PC-3 (cell line): ENCODE measurements at regions not wholly inside any gene's neighbourhood (a gene's known extent, or its start where the extent isn't known, plus 50 kb on each side); places are given as distances from the start of the nearest gene placed in this dataset.

Experiments
- ATAC-seq: fragments of 200-7000 bp; cut with Tn5 transposase; 2 replicates; pipeline ENCODE4 v1.9.1; 2020; ENCODE audit warnings: mild to moderate bottlenecking, moderate library complexity
- BruUV-seq: library from RNA; stranded (reverse); fragments of 400-500 nt; replicated peaks from 2 replicates; lab custom pipeline; 2021; lab: Mats Ljungman, UMichigan
- CTCF ChIA-PET: fragments of 300-600 bp; sonication (Branson Sonifier 250); formaldehyde crosslinking; loops from one replicate; lab custom pipeline; 2022; ENCODE audit warnings: antibody characterized with exemption; lab: Charles Lee
- POLR2A ChIA-PET: fragments of 300-600 bp; sonication (Branson Sonifier 250); formaldehyde crosslinking; loops from one replicate; lab custom pipeline; 2022; ENCODE audit warnings: antibody characterized with exemption; ENCODE audit not compliant: unreplicated experiment; lab: Charles Lee
- DNase-seq: peaks from one replicate; pipeline ENCODE4 v3.0.0-alpha.2; 2015
- H2AFZ ChIP-seq: fragments of 300-600 bp; sonication (generic); 2 replicates; pipeline ENCODE4 v1.6.0; 2016; ENCODE audit warnings: antibody characterized with exemption, low read length
- H3F3A ChIP-seq: fragments of 300-600 bp; sonication (generic); one replicate; pipeline ENCODE4 v1.6.0; 2017; ENCODE audit warnings: antibody characterized with exemption, low read length, control low read depth, mild to moderate bottlenecking; ENCODE audit not compliant: unreplicated experiment
- H3K27ac ChIP-seq: fragments of 300-600 bp; sonication (generic); 2 replicates; pipeline ENCODE4 v1.5.1; 2016; ENCODE audit warnings: mild to moderate bottlenecking, low read length
- H3K27me3 ChIP-seq: fragments of 300-600 bp; sonication (generic); 2 replicates; pipeline ENCODE4 v1.6.1; 2016; ENCODE audit warnings: low read length, mixed read lengths
- H3K36me3 ChIP-seq: fragments of 300-600 bp; sonication (generic); 2 replicates; pipeline ENCODE4 v1.6.1; 2016; ENCODE audit warnings: low read depth, mixed run types, low read length, mixed read lengths
- H3K4me1 ChIP-seq: fragments of 300-600 bp; sonication (generic); 2 replicates; pipeline ENCODE4 v1.5.1; 2016; ENCODE audit warnings: low read length; ENCODE audit not compliant: insufficient read depth
- H3K4me2 ChIP-seq: fragments of 300-600 bp; sonication (generic); 2 replicates; pipeline ENCODE4 v1.6.0; 2016; ENCODE audit warnings: low read length
- H3K4me3 ChIP-seq: fragments of 300-600 bp; sonication (generic); 2 replicates; pipeline ENCODE4 v1.5.1; 2016; ENCODE audit warnings: mild to moderate bottlenecking, low read length, mixed read lengths
- H3K79me2 ChIP-seq: fragments of 300-600 bp; sonication (generic); 2 replicates; pipeline ENCODE4 v1.6.1; 2017; ENCODE audit warnings: low read length, mixed read lengths
- H3K9ac ChIP-seq: fragments of 300-600 bp; sonication (generic); 2 replicates; pipeline ENCODE4 v1.6.0; 2016; ENCODE audit warnings: mild to moderate bottlenecking, low read length
- H3K9me2 ChIP-seq: fragments of 300-600 bp; sonication (generic); replicated peaks from 2 replicates; pipeline ENCODE4 v1.6.1; 2016; ENCODE audit warnings: mixed run types, low read length, mixed read lengths
- H3K9me3 ChIP-seq: fragments of 300-600 bp; sonication (generic); 2 replicates; pipeline ENCODE4 v1.6.1; 2016; ENCODE audit warnings: low read length, mixed read lengths
- H4K20me1 ChIP-seq: fragments of 300-600 bp; sonication (generic); 2 replicates; pipeline ENCODE4 v1.6.1; 2016; ENCODE audit warnings: low read length, mixed read lengths
- CTCF ChIP-seq: fragments of 300-600 bp; sonication (generic); conservative IDR thresholded peaks from 2 replicates; pipeline ENCODE4 v1.5.1; 2017; ENCODE audit warnings: antibody characterized with exemption, low read depth, mild to moderate bottlenecking, low read length
- EZH2 ChIP-seq: fragments of 300-600 bp; sonication (generic); IDR thresholded peaks from one replicate; pipeline ENCODE4 v1.6.1; 2017; ENCODE audit warnings: antibody characterized with exemption, mild to moderate bottlenecking, low read length; ENCODE audit not compliant: unreplicated experiment
- EZH2phosphoT487 ChIP-seq: fragments of 300-600 bp; sonication (generic); IDR thresholded peaks from 2 replicates; pipeline ENCODE4 v1.6.1; 2018; ENCODE audit warnings: mild to moderate bottlenecking, antibody characterized with exemption, low read length, borderline replicate concordance
- intact Hi-C: fragments of 100-400 bp; cut with micrococcal nuclease; formaldehyde crosslinking; loops from 2 replicates; pipeline ENCODE4 v1.9.0; 2023

- Histone ChIP-seq H3K9me3 (no peaks in the 10 kb centered on the region), H3K79me2 (no peaks in the 10 kb centered on the region), H3K9ac (peak overlapping the region; percentile 11; the same call in 1 of the 2 replicates), H4K20me1 (no peaks in the 10 kb centered on the region), H3K4me2 (peak overlapping the region; percentile 74), H3K9me2 (no peaks in the 10 kb centered on the region), H3F3A (no peaks in the 10 kb centered on the region), H3K27ac (peak overlapping the region; percentile 53), H3K27me3 (no peaks in the 10 kb centered on the region), H3K36me3 (no peaks in the 10 kb centered on the region), H3K4me3 (peak overlapping the region; percentile 39), H3K4me1 (peaks cover 14% of the 10 kb centered on the region), H2AFZ (peak overlapping the region; percentile 41)
- TF ChIP-seq EZH2 (no peak), CTCF (no peak), EZH2phosphoT487 (no peak)
- CTCF ChIA-PET, result no interaction called here
- ATAC-seq (peak; percentile 100), DNase-seq (peak; percentile 95)
- no TSS peak for BruUV-seq
- POLR2A ChIA-PET, result no interaction called here
- intact Hi-C loops, result no loop called here
These were observed 303.9 kb upstream of the RASGRP1 start for GRCh38 chr15:38868326-38869114.

GRCh38 chr15:38871638-38872037, 307.0 kb upstream of the RASGRP1 start:
- Histone ChIP-seq H3K27ac (no peak overlapping the region), H3K27me3 (no peaks in the 10 kb centered on the region), H3K9ac (no peak overlapping the region), H4K20me1 (no peaks in the 10 kb centered on the region), H3K4me1 (peaks cover 14% of the 10 kb centered on the region), H3K36me3 (no peaks in the 10 kb centered on the region), H3K9me2 (no peaks in the 10 kb centered on the region), H3F3A (no peaks in the 10 kb centered on the region), H3K4me2 (no peak overlapping the region), H3K9me3 (no peaks in the 10 kb centered on the region), H2AFZ (no peak overlapping the region), H3K79me2 (no peaks in the 10 kb centered on the region), H3K4me3 (no peak overlapping the region)
- intact Hi-C loops, result no loop called here
- POLR2A ChIA-PET, result no interaction called here
- TF ChIP-seq EZH2, result no peak
- TF ChIP-seq CTCF, result no peak
- no peak for TF ChIP-seq EZH2phosphoT487
- CTCF ChIA-PET, result no interaction called here
- no TSS peak for BruUV-seq
- ATAC-seq, result no peak
- no peak for DNase-seq

GRCh38 chr15:38872732-38873131, 308.1 kb upstream of the RASGRP1 start:
- CTCF ChIA-PET, result no interaction called here

More at GRCh38 chr15:38872732-38873131, 308.1 kb upstream of the RASGRP1 start:
- no peaks in the 10 kb centered on the region for H3K79me2 ChIP-seq
- H3K4me3 ChIP-seq, result no peak overlapping the region
- H2AFZ ChIP-seq, result no peak overlapping the region
- ATAC-seq, result no peak
- no peaks in the 10 kb centered on the region for H3K36me3 ChIP-seq
- BruUV-seq, result no TSS peak
- no peak overlapping the region for H3K9ac ChIP-seq
- no peaks in the 10 kb centered on the region for H3K9me3 ChIP-seq
- intact Hi-C loops, result no loop called here
- H3K4me2 ChIP-seq, result no peak overlapping the region
- H3K9me2 ChIP-seq, result no peaks in the 10 kb centered on the region
- TF ChIP-seq EZH2 (no peak), EZH2phosphoT487 (no peak), CTCF (no peak)
- H3K4me1 ChIP-seq, result peaks cover 10% of the 10 kb centered on the region
- H3K27ac ChIP-seq, result no peak overlapping the region
- POLR2A ChIA-PET, result no interaction called here
- DNase-seq, result no peak
- H3F3A ChIP-seq, result no peaks in the 10 kb centered on the region
- H3K27me3 ChIP-seq, result no peaks in the 10 kb centered on the region
- H4K20me1 ChIP-seq, result no peaks in the 10 kb centered on the region
